ENCODE measurements at regions not wholly inside any gene's neighbourhood (a gene's known extent, or its start where the extent isn't known, plus 50 kb on each side); places are given as distances from the start of the nearest gene placed in this dataset.
"Not testable (repeated sequence)": the region's sequence is repeated elsewhere in the genome, so short reads cannot be mapped to it uniquely, and the experiment has no call there.

GRCh38 chr3:30480587-30480986 is 125.8 kb upstream of the TGFBR2 start:
- TF ChIP-seq CTCF (IDR thresholded peaks at IDR 0.05) (no peak), ZFX (IDR thresholded peaks at IDR 0.05; ENCODE audit: borderline replicate concordance) (no peak)

GRCh38 chr3:30481241-30481640 is 125.2 kb upstream of the TGFBR2 start:
- no peak overlapping the region for H3K27ac ChIP-seq
- TF ChIP-seq ZFX (IDR thresholded peaks at IDR 0.05; ENCODE audit: borderline replicate concordance) (no peak), CTCF (IDR thresholded peaks at IDR 0.05) (no peak)

More at GRCh38 chr3:30480587-30480986, 125.8 kb upstream of the TGFBR2 start:
- no peak overlapping the region for H3K27ac ChIP-seq

GRCh38 chr3:30484229-30484628 is 122.2 kb upstream of the TGFBR2 start:
- not testable (repeated sequence) for H3K27ac ChIP-seq

- TF ChIP-seq ZFX (IDR thresholded peaks at IDR 0.05; ENCODE audit: borderline replicate concordance): no peak
- no peak for TF ChIP-seq CTCF (IDR thresholded peaks at IDR 0.05)
- no peak overlapping the region for H3K27ac ChIP-seq
Observed at GRCh38 chr3:30486368-30486767, 120.0 kb upstream of the TGFBR2 start.

- TF ChIP-seq CTCF (IDR thresholded peaks at IDR 0.05) (no peak), ZFX (IDR thresholded peaks at IDR 0.05; ENCODE audit: borderline replicate concordance) (no peak)
- no peak overlapping the region for H3K27ac ChIP-seq
Observed at GRCh38 chr3:30488070-30488756, 118.2 kb upstream of the TGFBR2 start.

- no peak overlapping the region for H3K27ac ChIP-seq
- TF ChIP-seq CTCF (IDR thresholded peaks at IDR 0.05) (no peak), ZFX (IDR thresholded peaks at IDR 0.05; ENCODE audit: borderline replicate concordance) (no peak)
Observed at GRCh38 chr3:30492322-30493192, 113.8 kb upstream of the TGFBR2 start.

GRCh38 chr3:30493911-30494311 is 112.5 kb upstream of the TGFBR2 start:
- H3K27ac ChIP-seq: no peak overlapping the region
- no peak for TF ChIP-seq ZFX (IDR thresholded peaks at IDR 0.05; ENCODE audit: borderline replicate concordance)
- no peak for TF ChIP-seq CTCF (IDR thresholded peaks at IDR 0.05)

Data from 22Rv1 (cell line).